Parathyroid adenoma (tissue), 2 donors: ENCODE measurements at regions not wholly inside any gene's neighbourhood (a gene's known extent, or its start where the extent isn't known, plus 50 kb on each side); places are given as distances from the start of the nearest gene placed in this dataset.
"Not testable (repeated sequence)": the region's sequence is repeated elsewhere in the genome, so short reads cannot be mapped to it uniquely, and the experiment has no call there.

ENCODE experiments used
- H2AFZ ChIP-seq: fragments of 300-600 bp; sonication (generic); one replicate; pipeline ENCODE4 v1.7.0; 2017; ENCODE audit warnings: antibody characterized with exemption, mild to moderate bottlenecking
- H3K27ac ChIP-seq: fragments of 300-600 bp; sonication (generic); one replicate; pipeline ENCODE4 v1.7.0; 2017
- H3K27me3 ChIP-seq: fragments of 300-600 bp; sonication (generic); one replicate; pipeline ENCODE4 v1.7.0; 2017; ENCODE audit warnings: low read length; ENCODE audit not compliant: control insufficient read depth, insufficient read depth
- H3K36me3 ChIP-seq: fragments of 300-600 bp; sonication (generic); one replicate; pipeline ENCODE4 v1.7.0; 2017; ENCODE audit warnings: low read length; ENCODE audit not compliant: control insufficient read depth, insufficient read depth
- H3K4me1 ChIP-seq: fragments of 300-600 bp; sonication (generic); one replicate; pipeline ENCODE4 v1.7.0; 2017; ENCODE audit warnings: control low read depth
- H3K4me2 ChIP-seq: fragments of 300-600 bp; sonication (generic); one replicate; pipeline ENCODE4 v1.7.0; 2017; ENCODE audit warnings: low read length
- H3K4me3 ChIP-seq: fragments of 300-600 bp; sonication (generic); one replicate; pipeline ENCODE4 v1.7.0; 2017; ENCODE audit warnings: low read depth, low read length
- H3K79me2 ChIP-seq: fragments of 300-600 bp; sonication (generic); one replicate; pipeline ENCODE4 v1.7.0; 2017; ENCODE audit warnings: control low read depth
- H3K9ac ChIP-seq: fragments of 300-600 bp; sonication (generic); one replicate; pipeline ENCODE4 v1.7.0; 2017; ENCODE audit warnings: mild to moderate bottlenecking
- H3K9me3 ChIP-seq: fragments of 300-600 bp; sonication (generic); one replicate; pipeline ENCODE4 v1.7.0; 2017; ENCODE audit warnings: low read length; ENCODE audit not compliant: control insufficient read depth
- CTCF ChIP-seq: fragments of 300-600 bp; sonication (generic); IDR thresholded peaks from one replicate; pipeline ENCODE4 v1.7.0; 2017; ENCODE audit warnings: antibody characterized with exemption, mild to moderate bottlenecking
- donor health status: primary hyperparathyroidism.

- Histone ChIP-seq H3K4me1 (no peaks in the 10 kb centered on the region), H3K27ac (no peak overlapping the region), H3K9ac (no peak overlapping the region), H3K27me3 (no peaks in the 10 kb centered on the region), H2AFZ (no peak overlapping the region), H3K36me3 (no peaks in the 10 kb centered on the region), H3K4me3 (no peak overlapping the region), H3K79me2 (no peaks in the 10 kb centered on the region), H3K9me3 (no peaks in the 10 kb centered on the region), H3K4me2 (no peak overlapping the region)
- TF ChIP-seq CTCF, result no peak
Measured at GRCh38 chr1:96559181-96559580, 162.4 kb upstream of the PTBP2 start.

GRCh38 chr1:96559707-96560596 is 161.6 kb upstream of the PTBP2 start:
- H3K4me1 ChIP-seq, result no peaks in the 10 kb centered on the region
- H3K9me3 ChIP-seq, result no peaks in the 10 kb centered on the region
- no peak for TF ChIP-seq CTCF
- H3K4me3 ChIP-seq, result no peak overlapping the region
- no peaks in the 10 kb centered on the region for H3K27me3 ChIP-seq
- no peak overlapping the region for H3K9ac ChIP-seq
- no peaks in the 10 kb centered on the region for H3K79me2 ChIP-seq
- H3K36me3 ChIP-seq, result no peaks in the 10 kb centered on the region
- H3K4me2 ChIP-seq, result no peak overlapping the region
- no peak overlapping the region for H2AFZ ChIP-seq
- H3K27ac ChIP-seq, result no peak overlapping the region

DNA sequence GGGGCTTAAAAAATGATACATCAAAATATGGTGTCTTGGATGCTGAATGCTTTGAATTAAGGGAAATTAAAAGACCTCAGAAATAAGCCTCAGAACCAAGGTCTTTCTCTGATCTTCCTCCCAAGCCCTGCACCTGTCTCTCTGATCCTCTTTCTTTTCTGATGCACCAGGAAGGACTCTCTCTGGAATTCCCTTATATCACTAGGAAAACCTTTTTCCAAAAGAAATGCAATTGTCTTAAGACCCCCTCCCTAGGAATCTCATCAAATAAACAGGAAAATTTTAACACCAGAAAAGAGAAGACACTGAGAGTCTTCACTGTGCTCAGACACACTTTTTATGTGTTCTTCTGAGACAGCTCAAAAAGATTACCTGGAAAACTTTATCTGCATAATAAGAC is 159.5 kb upstream of the PTBP2 start:
- H3K4me1 ChIP-seq, result no peaks in the 10 kb centered on the region
- H2AFZ ChIP-seq, result no peak overlapping the region
- H3K27me3 ChIP-seq, result no peaks in the 10 kb centered on the region
- H3K79me2 ChIP-seq, result no peaks in the 10 kb centered on the region
- H3K27ac ChIP-seq, result no peak overlapping the region
- no peak overlapping the region for H3K4me3 ChIP-seq
- no peak for TF ChIP-seq CTCF
- H3K4me2 ChIP-seq, result no peak overlapping the region
- no peaks in the 10 kb centered on the region for H3K9me3 ChIP-seq
- H3K9ac ChIP-seq, result no peak overlapping the region
- H3K36me3 ChIP-seq, result no peaks in the 10 kb centered on the region

DNA sequence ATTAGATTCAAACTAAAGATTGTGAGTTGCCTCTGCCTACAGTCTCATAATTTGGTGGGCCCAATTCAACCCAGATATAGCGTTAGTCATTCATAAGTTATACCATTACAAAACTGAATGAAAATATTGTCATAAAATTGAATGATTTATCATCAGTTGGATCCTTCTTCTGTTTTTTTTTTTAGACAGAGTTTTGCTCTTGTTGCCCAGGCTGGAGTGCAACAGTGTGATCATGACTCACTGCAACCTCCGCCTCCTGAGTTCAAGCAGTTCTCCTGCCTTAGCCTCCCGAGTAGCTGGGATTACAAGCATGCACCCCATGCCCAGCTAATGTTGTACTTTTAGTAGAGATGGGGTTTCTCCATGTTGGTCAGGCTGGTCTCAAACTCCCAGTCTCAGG is 157.2 kb upstream of the PTBP2 start:
- not testable (repeated sequence) for H2AFZ ChIP-seq, H3K4me2 ChIP-seq, H3K9me3 ChIP-seq, H3K9ac ChIP-seq, H3K4me1 ChIP-seq, H3K79me2 ChIP-seq, H3K4me3 ChIP-seq, H3K27me3 ChIP-seq, H3K27ac ChIP-seq, H3K36me3 ChIP-seq

- no peaks in the 10 kb centered on the region for H3K27me3 ChIP-seq
- H3K4me3 ChIP-seq, result no peak overlapping the region
- TF ChIP-seq CTCF, result no peak
- H3K4me2 ChIP-seq, result no peak overlapping the region
- no peaks in the 10 kb centered on the region for H3K4me1 ChIP-seq
- no peak overlapping the region for H3K27ac ChIP-seq
- no peaks in the 10 kb centered on the region for H3K36me3 ChIP-seq
- H3K9ac ChIP-seq, result no peak overlapping the region
- H2AFZ ChIP-seq, result no peak overlapping the region
- no peaks in the 10 kb centered on the region for H3K9me3 ChIP-seq
- no peaks in the 10 kb centered on the region for H3K79me2 ChIP-seq
Measured at GRCh38 chr1:96565546-96565945, 156.0 kb upstream of the PTBP2 start.
